SU-DHL-6 (cell line): ENCODE measurements at regions not wholly inside any gene's neighbourhood (a gene's known extent, or its start where the extent isn't known, plus 50 kb on each side); places are given as distances from the start of the nearest gene placed in this dataset.

Source experiments
- CTCF ChIP-seq: fragments of 200-600 bp; sonication (generic); IDR thresholded peaks from one replicate; pipeline ENCODE4 v1.5.1; 2017; ENCODE audit warnings: antibody characterized with exemption, mild to moderate bottlenecking, low read length, moderate library complexity; ENCODE audit not compliant: insufficient read depth, poor library complexity, severe bottlenecking
- EZH2phosphoT487 ChIP-seq: fragments of 200-600 bp; sonication (generic), shearing (Covaris generic); conservative IDR thresholded peaks from 2 replicates; pipeline ENCODE4 v1.6.1; 2018; ENCODE audit warnings: mild to moderate bottlenecking, antibody characterized with exemption, low read length, moderate library complexity, mixed read lengths

GRCh38 chr6:167507376-167507945 is 182.6 kb downstream of the TTLL2 start:
- TF ChIP-seq CTCF (no peak), EZH2phosphoT487 (no peak)
